ENCODE measurements at regions not wholly inside any gene's neighbourhood (a gene's known extent, or its start where the extent isn't known, plus 50 kb on each side); places are given as distances from the start of the nearest gene placed in this dataset.

- no peak for TF ChIP-seq CTCF (IDR thresholded peaks at IDR 0.05)
- no peaks in the 10 kb centered on the region for H3K27me3 ChIP-seq (ENCODE audit: insufficient read depth in 3 of 3, low read length in 2 of 3)
- no peak overlapping the region for H3K4me3 ChIP-seq
- H3K9me3 ChIP-seq = no peaks in the 10 kb centered on the region
- DNase-seq = no peak
- H3K36me3 ChIP-seq (ENCODE audit: insufficient read depth in 1 of 2, low read depth in 1 of 2) = no peaks in the 10 kb centered on the region
- intact Hi-C loops (cut with DNase I) = no loop called here
- WGBS, 3 donors = 72 to 78% (median 78%) methylated on average over 7 of the region's 7 CpGs
- no peak overlapping the region for H3K27ac ChIP-seq
- no peak for ATAC-seq
- peaks cover 8% of the 10 kb centered on the region for H3K4me1 ChIP-seq
These were observed 74.4 kb upstream of the MFGE8 start for GRCh38 chr15:88987591-88987933.

- WGBS, 3 donors = 54 to 62% (median 55%) methylated on average over 8 of the region's 8 CpGs
- Histone ChIP-seq H3K27me3 (ENCODE audit: insufficient read depth in 3 of 3, low read length in 2 of 3) (no peaks in the 10 kb centered on the region), H3K27ac (no peak overlapping the region), H3K9me3 (no peaks in the 10 kb centered on the region), H3K4me1 (peaks cover 3% of the 10 kb centered on the region), H3K4me3 (no peak overlapping the region), H3K36me3 (ENCODE audit: insufficient read depth in 1 of 2, low read depth in 1 of 2) (no peaks in the 10 kb centered on the region)
- DNase-seq (no peak), ATAC-seq (no peak)
- intact Hi-C loops (cut with DNase I) = no loop called here
- TF ChIP-seq CTCF (IDR thresholded peaks at IDR 0.05) = no peak
These were observed 74.9 kb upstream of the MFGE8 start for GRCh38 chr15:88987934-88988671.

- ATAC-seq = no peak
- Histone ChIP-seq H3K4me3 (no peak overlapping the region), H3K27ac (no peak overlapping the region), H3K4me1 (no peaks in the 10 kb centered on the region), H3K27me3 (ENCODE audit: insufficient read depth in 3 of 3, low read length in 2 of 3) (no peaks in the 10 kb centered on the region), H3K36me3 (ENCODE audit: insufficient read depth in 1 of 2, low read depth in 1 of 2) (no peaks in the 10 kb centered on the region), H3K9me3 (no peaks in the 10 kb centered on the region)
- no peak for TF ChIP-seq CTCF (IDR thresholded peaks at IDR 0.05)
- no peak for DNase-seq
- intact Hi-C loops (cut with DNase I) = no loop called here
- WGBS, 3 donors = 85 to 90% (median 89%) methylated on average over 5 of the region's 5 CpGs
These were observed 76.4 kb upstream of the MFGE8 start for GRCh38 chr15:88989578-88989977.

- intact Hi-C loops (cut with DNase I) = no loop called here
- 83 to 86% (median 84%) methylated on average over 20 of the region's 20 CpGs for WGBS, 3 donors
- H3K4me1 ChIP-seq = no peaks in the 10 kb centered on the region
- TF ChIP-seq CTCF (IDR thresholded peaks at IDR 0.05) = no peak
- no peak overlapping the region for H3K27ac ChIP-seq
- H3K9me3 ChIP-seq = no peaks in the 10 kb centered on the region
- no peak overlapping the region for H3K4me3 ChIP-seq
- no peak for DNase-seq
- H3K27me3 ChIP-seq (ENCODE audit: insufficient read depth in 3 of 3, low read length in 2 of 3) = no peaks in the 10 kb centered on the region
- H3K36me3 ChIP-seq (ENCODE audit: insufficient read depth in 1 of 2, low read depth in 1 of 2) = no peaks in the 10 kb centered on the region
- ATAC-seq = no peak
These were observed 77.1 kb upstream of the MFGE8 start for GRCh38 chr15:88990185-88990679.

GRCh38 chr15:88992216-88992615, 79.0 kb upstream of the MFGE8 start:
- TF ChIP-seq CTCF (IDR thresholded peaks at IDR 0.05) = no peak
- intact Hi-C loops (cut with DNase I) = no loop called here
- no peaks in the 10 kb centered on the region for H3K9me3 ChIP-seq
- no peak for ATAC-seq
- 83 to 88% (median 86%) methylated on average over 3 of the region's 3 CpGs for WGBS, 3 donors
- H3K4me1 ChIP-seq = no peaks in the 10 kb centered on the region
- no peaks in the 10 kb centered on the region for H3K27me3 ChIP-seq (ENCODE audit: insufficient read depth in 3 of 3, low read length in 2 of 3)
- DNase-seq = no peak
- H3K27ac ChIP-seq = no peak overlapping the region
- no peak overlapping the region for H3K4me3 ChIP-seq
- no peaks in the 10 kb centered on the region for H3K36me3 ChIP-seq (ENCODE audit: insufficient read depth in 1 of 2, low read depth in 1 of 2)
